HCT116 (cell line): ENCODE measurements at regions not wholly inside any gene's neighbourhood (a gene's known extent, or its start where the extent isn't known, plus 50 kb on each side); places are given as distances from the start of the nearest gene placed in this dataset.

Experiments used
- ATAC-seq: fragments of 200-7000 bp; cut with Tn5 transposase; 2 replicates; pipeline ENCODE4 v1.9.1; 2020; ENCODE audit warnings: mild to moderate bottlenecking, moderate library complexity
- BruUV-seq: library from RNA; stranded (reverse); fragments of 400-500 nt; replicated peaks from 2 replicates; lab custom pipeline; 2021; lab: Mats Ljungman, UMichigan
- CTCF ChIA-PET: fragments of 300-600 bp; sonication (Branson Sonifier 250); formaldehyde crosslinking; loops from one replicate; lab custom pipeline; 2021; ENCODE audit warnings: antibody characterized with exemption; lab: Charles Lee
- POLR2A ChIA-PET: fragments of 300-600, 350-600 bp; sonication (Branson Sonifier 250); formaldehyde crosslinking; loops from one replicate; lab custom pipeline; 2021; ENCODE audit warnings: antibody characterized with exemption; lab: Charles Lee
- RAD21 ChIA-PET, 2 experiments: fragments of 300-600 bp; sonication (Branson Sonifier 250); formaldehyde crosslinking; loops; one replicate each; lab custom pipeline; 2023; ENCODE audit warnings: low total read pairs in 2 of 2; ENCODE audit not compliant: uncharacterized antibody in 2 of 2, unreplicated experiment in 2 of 2, low non-redundant PET in 1 of 2; lab: Charles Lee
- DNase-seq: peaks from one replicate; pipeline ENCODE4 v3.0.0-alpha.2; 2010; ENCODE audit warnings: low read depth, low spot score
- H2AFZ ChIP-seq: fragments of 200-600 bp; shearing (Covaris generic), sonication (generic); 2 replicates; pipeline ENCODE4 v1.6.1; 2017; ENCODE audit warnings: low read depth, mixed run types, mixed read lengths, antibody characterized with exemption, low read length; ENCODE audit not compliant: poor library complexity, severe bottlenecking
- H3K27ac ChIP-seq: 2 replicates; pipeline ENCODE4 v1.5.1; 2012; ENCODE audit warnings: low read depth, low read length
- H3K27me3 ChIP-seq: fragments of 200-600 bp; sonication (generic); 2 replicates; pipeline ENCODE4 v1.6.1; 2016; ENCODE audit warnings: mixed run types, low read length, mixed read lengths; ENCODE audit not compliant: insufficient read depth
- H3K36me3 ChIP-seq, 2 experiments: fragments of 200-500 bp in 1 of 2; fragments of 200-600 bp in 1 of 2; sonication (Bioruptor generic) in 1 of 2; sonication (generic) in 1 of 2; 2 replicates each; pipeline versions ENCODE4 v1.5.1 to v1.6.1; 2014 to 2016; ENCODE audit warnings: low read length in 2 of 2, inconsistent platforms in 1 of 2, mixed read lengths in 1 of 2, mixed run types in 1 of 2; ENCODE audit not compliant: insufficient read depth in 2 of 2, control insufficient read depth in 1 of 2
- H3K4me1 ChIP-seq, 2 experiments: fragments of 200-600 bp in 1 of 2; sonication (generic) in 1 of 2; 2 replicates each; pipeline versions ENCODE4 v1.5.1 to v1.6.1; 2012 to 2017; ENCODE audit warnings: low read length in 2 of 2, inconsistent platforms in 1 of 2, mild to moderate bottlenecking in 1 of 2, mixed read lengths in 1 of 2, mixed run types in 1 of 2, moderate library complexity in 1 of 2; ENCODE audit not compliant: insufficient read depth in 2 of 2, control insufficient read depth in 1 of 2
- H3K4me2 ChIP-seq: fragments of 200-600 bp; sonication (generic); 2 replicates; pipeline ENCODE4 v1.6.1; 2017; ENCODE audit warnings: mixed run types, low read length, mixed read lengths
- H3K4me3 ChIP-seq, 2 experiments: fragments of 200-600 bp in 1 of 2; sonication (generic) in 1 of 2; replicated peaks in 1 of 2; 2 replicates each; pipeline ENCODE4 v1.5.1; 2011 to 2016; ENCODE audit warnings: low read length in 2 of 2, control low read depth in 1 of 2, low read depth in 1 of 2, mild to moderate bottlenecking in 1 of 2, mixed read lengths in 1 of 2, mixed run types in 1 of 2
- H3K79me2 ChIP-seq: fragments of 200-600 bp; sonication (generic); 2 replicates; pipeline ENCODE4 v1.6.1; 2017; ENCODE audit warnings: mild to moderate bottlenecking, mixed run types, low read length, moderate library complexity, mixed read lengths; ENCODE audit not compliant: insufficient read depth
- H3K9ac ChIP-seq: fragments of 200-600 bp; sonication (generic); 2 replicates; pipeline ENCODE4 v1.6.1; 2016; ENCODE audit warnings: low read length, mixed read lengths
- H3K9me2 ChIP-seq: fragments of 200-600 bp; sonication (generic), shearing (Covaris generic); 2 replicates; pipeline ENCODE4 v1.6.1; 2017; ENCODE audit warnings: mixed run types, mild to moderate bottlenecking, moderate library complexity; ENCODE audit not compliant: insufficient read depth
- H3K9me3 ChIP-seq, 2 experiments: fragments of 200-500 bp in 1 of 2; fragments of 200-600 bp in 1 of 2; sonication (Bioruptor generic) in 1 of 2; sonication (generic) in 1 of 2; 2 replicates each; pipeline ENCODE4 v1.6.1; 2014 to 2017; ENCODE audit warnings: low read length in 2 of 2, mixed read lengths in 2 of 2, inconsistent platforms in 1 of 2, low read depth in 1 of 2, mild to moderate bottlenecking in 1 of 2, mixed run types in 1 of 2, moderate library complexity in 1 of 2; ENCODE audit not compliant: control insufficient read depth in 1 of 2, insufficient read depth in 1 of 2
- H4K20me1 ChIP-seq: fragments of 200-600 bp; sonication (generic), shearing (Covaris generic); 2 replicates; pipeline ENCODE4 v1.6.1; 2017; ENCODE audit warnings: mixed run types, mild to moderate bottlenecking, moderate library complexity; ENCODE audit not compliant: insufficient read depth
- CBX3 ChIP-seq: IDR thresholded peaks from 2 replicates; pipeline ENCODE4 v1.6.1; 2012; ENCODE audit warnings: low read depth
- CEBPB ChIP-seq: IDR thresholded peaks from 2 replicates; pipeline ENCODE4 v1.6.1; 2012; ENCODE audit warnings: low read depth
- ELF1 ChIP-seq: IDR thresholded peaks from 2 replicates; pipeline ENCODE4 v1.6.1; 2012; ENCODE audit warnings: low read depth, borderline replicate concordance
- EZH2phosphoT487 ChIP-seq: fragments of 200-600 bp; IDR thresholded peaks from 2 replicates; pipeline ENCODE4 v1.6.1; 2018; ENCODE audit warnings: antibody characterized with exemption, borderline replicate concordance
- FOSL1 ChIP-seq: IDR thresholded peaks from 2 replicates; pipeline ENCODE4 v1.6.1; 2012; ENCODE audit warnings: low read depth
- POLR2A ChIP-seq: IDR thresholded peaks from 2 replicates; pipeline ENCODE4 v1.7.0; 2011; ENCODE audit warnings: borderline replicate concordance; ENCODE audit not compliant: insufficient read depth, insufficient read length; ENCODE audit errors: extremely low read depth
- SIN3A ChIP-seq: IDR thresholded peaks from 2 replicates; pipeline ENCODE4 v1.6.1; 2012; ENCODE audit warnings: low read depth
- SP1 ChIP-seq: IDR thresholded peaks from 2 replicates; pipeline ENCODE4 v1.6.1; 2012; ENCODE audit warnings: low read depth
- SRF ChIP-seq: IDR thresholded peaks from 2 replicates; pipeline ENCODE4 v1.6.1; 2012; ENCODE audit warnings: low read depth
- YY1 ChIP-seq: IDR thresholded peaks from 2 replicates; pipeline ENCODE4 v1.6.1; 2011; ENCODE audit warnings: low read length, low read depth, moderate library complexity, mild to moderate bottlenecking; ENCODE audit not compliant: insufficient replicate concordance; ENCODE audit errors: extremely low read depth
- ZNF274 ChIP-seq: fragments of 200-500 bp; sonication (Bioruptor generic); IDR thresholded peaks from 2 replicates; pipeline ENCODE4 v1.6.1; 2014; ENCODE audit warnings: mild to moderate bottlenecking, low read depth, low read length, inconsistent platforms
- intact Hi-C: fragments of 100-400 bp; cut with micrococcal nuclease; formaldehyde crosslinking; loops from 2 replicates; pipeline ENCODE4 v1.10.0; 2022
- TF ChIP-seq, protein P1 (sequence below): IDR thresholded peaks from 2 replicates; pipeline ENCODE4 v1.6.1; 2012
- TF ChIP-seq, protein P2 (sequence below): IDR thresholded peaks from 2 replicates; pipeline ENCODE4 v1.6.1; 2011; ENCODE audit warnings: mild to moderate bottlenecking, low read length, moderate library complexity; ENCODE audit not compliant: insufficient replicate concordance; ENCODE audit errors: extremely low read depth

DNA sequence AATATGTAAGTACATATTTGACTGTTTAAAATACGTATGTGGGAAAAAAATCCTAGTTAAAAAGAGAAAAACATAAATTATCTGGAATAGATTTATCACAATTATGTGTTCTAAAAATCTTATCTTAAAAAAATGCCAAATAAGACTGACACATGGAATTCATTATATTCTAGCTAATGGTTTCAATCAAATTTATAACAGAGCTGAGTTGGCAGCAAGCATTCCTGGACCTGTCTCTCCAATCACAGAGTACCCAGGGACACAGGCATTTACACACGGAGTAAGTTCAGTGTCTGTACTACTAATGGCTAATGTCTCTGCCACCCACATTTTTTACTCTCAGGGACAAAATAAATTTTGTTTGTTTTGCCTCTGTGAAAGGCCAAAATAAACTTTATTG, 122.3 kb downstream of the RPS12 start:
- ATAC-seq (no peak), DNase-seq (no peak)
- Histone ChIP-seq H3K79me2 (no peaks in the 10 kb centered on the region), H4K20me1 (no peaks in the 10 kb centered on the region), H3K9me3 (no peaks in the 10 kb centered on the region), H3K4me2 (no peak overlapping the region), H3K4me1 (peaks cover 0 to 5% of the 10 kb centered on the region in 2 experiments; a peak in 2 of 4 replicates), H3K27ac (no peak overlapping the region), H3K4me3 (no peak overlapping the region), H2AFZ (peak overlapping the region; percentile 47), H3K9me2 (no peaks in the 10 kb centered on the region), H3K36me3 (no peaks in the 10 kb centered on the region), H3K9ac (no peak overlapping the region), H3K27me3 (peaks cover 9% of the 10 kb centered on the region; the same call in 1 of the 2 replicates)
- RAD21 ChIA-PET, result no interaction called here
- no peak for TF ChIP-seq CBX3
- TF ChIP-seq SRF, result no peak
- TF ChIP-seq SP1, result no peak
- no peak for TF ChIP-seq ELF1
- no peak for TF ChIP-seq YY1
- no peak for TF ChIP-seq POLR2A
- TF ChIP-seq, protein P1, sequence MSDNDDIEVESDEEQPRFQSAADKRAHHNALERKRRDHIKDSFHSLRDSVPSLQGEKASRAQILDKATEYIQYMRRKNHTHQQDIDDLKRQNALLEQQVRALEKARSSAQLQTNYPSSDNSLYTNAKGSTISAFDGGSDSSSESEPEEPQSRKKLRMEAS, result no peak
- TF ChIP-seq CEBPB, result no peak
- TF ChIP-seq, protein P2, sequence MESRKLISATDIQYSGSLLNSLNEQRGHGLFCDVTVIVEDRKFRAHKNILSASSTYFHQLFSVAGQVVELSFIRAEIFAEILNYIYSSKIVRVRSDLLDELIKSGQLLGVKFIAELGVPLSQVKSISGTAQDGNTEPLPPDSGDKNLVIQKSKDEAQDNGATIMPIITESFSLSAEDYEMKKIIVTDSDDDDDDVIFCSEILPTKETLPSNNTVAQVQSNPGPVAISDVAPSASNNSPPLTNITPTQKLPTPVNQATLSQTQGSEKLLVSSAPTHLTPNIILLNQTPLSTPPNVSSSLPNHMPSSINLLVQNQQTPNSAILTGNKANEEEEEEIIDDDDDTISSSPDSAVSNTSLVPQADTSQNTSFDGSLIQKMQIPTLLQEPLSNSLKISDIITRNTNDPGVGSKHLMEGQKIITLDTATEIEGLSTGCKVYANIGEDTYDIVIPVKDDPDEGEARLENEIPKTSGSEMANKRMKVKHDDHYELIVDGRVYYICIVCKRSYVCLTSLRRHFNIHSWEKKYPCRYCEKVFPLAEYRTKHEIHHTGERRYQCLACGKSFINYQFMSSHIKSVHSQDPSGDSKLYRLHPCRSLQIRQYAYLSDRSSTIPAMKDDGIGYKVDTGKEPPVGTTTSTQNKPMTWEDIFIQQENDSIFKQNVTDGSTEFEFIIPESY, result no peak
- no peak for TF ChIP-seq SIN3A
- no peak for TF ChIP-seq EZH2phosphoT487
- no peak for TF ChIP-seq FOSL1
- no peak for TF ChIP-seq ZNF274
- POLR2A ChIA-PET, result no interaction called here
- CTCF ChIA-PET, result no interaction called here
- no TSS peak for BruUV-seq
- intact Hi-C loops, result loop anchor here (5.0 kb wide), 1 partner anchor 104 kb away; no protein-coding TSS in a partner anchor
